HG03280 (cell line): ENCODE measurements at regions not wholly inside any gene's neighbourhood (a gene's known extent, or its start where the extent isn't known, plus 50 kb on each side); places are given as distances from the start of the nearest gene placed in this dataset.

Source experiments
- ATAC-seq: cut with Tn5 transposase; IDR thresholded peaks from one replicate; pipeline ENCODE4 v1.9.1; 2021; ENCODE audit warnings: mild to moderate bottlenecking, moderate library complexity; ENCODE audit not compliant: unreplicated experiment

DNA sequence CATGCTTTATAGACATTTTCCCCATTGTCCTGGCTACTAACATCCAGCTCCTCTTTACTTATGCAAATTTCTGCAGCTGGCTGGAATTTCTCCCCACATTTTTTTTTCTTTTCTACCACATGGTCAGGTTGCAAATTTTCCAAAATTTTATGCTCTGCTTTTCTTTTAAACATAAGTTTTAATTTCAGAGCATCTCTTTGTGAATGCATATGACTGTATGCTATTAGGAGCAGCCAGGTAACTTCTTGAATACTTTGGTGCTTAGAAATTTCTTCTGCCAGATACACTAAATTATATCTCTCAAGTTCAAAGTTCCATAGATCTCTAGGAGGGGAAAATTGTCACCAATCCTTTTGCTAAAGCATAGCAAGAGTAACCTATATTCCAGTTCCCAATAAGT lies 365.9 kb downstream of the LRFN5 start:
- no peak for ATAC-seq

- ATAC-seq, result no peak
These were observed 353.6 kb downstream of the LRFN5 start for GRCh38 chr14:41960281-41960680.

- no peak for ATAC-seq
These were observed 350.8 kb downstream of the LRFN5 start for GRCh38 chr14:41957459-41957858.
